ENCODE measurements at regions not wholly inside any gene's neighbourhood (a gene's known extent, or its start where the extent isn't known, plus 50 kb on each side); places are given as distances from the start of the nearest gene placed in this dataset.

DNA sequence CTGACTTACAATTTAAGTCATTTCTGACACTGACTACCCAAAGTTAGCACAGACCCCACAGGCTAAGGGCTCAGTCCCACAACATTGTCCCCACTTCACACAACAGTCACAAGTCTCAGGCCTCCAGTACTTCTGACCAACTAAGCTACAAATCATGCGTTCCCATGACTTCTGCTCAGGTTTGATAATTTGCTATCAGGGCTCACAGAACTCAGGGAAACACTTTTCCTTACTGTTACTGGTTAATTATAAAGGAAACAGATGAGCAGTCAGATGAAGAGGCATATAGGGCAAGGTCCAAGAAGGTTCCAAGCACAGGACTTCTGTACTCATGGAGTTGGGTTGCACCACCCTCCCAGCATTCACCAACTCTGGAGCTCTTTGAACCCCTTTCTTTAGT, 151.2 kb upstream of the TNR start:
- DNase-seq (ENCODE audit: low read depth in 1 of 2, low spot score in 1 of 2), result no peak

DNA sequence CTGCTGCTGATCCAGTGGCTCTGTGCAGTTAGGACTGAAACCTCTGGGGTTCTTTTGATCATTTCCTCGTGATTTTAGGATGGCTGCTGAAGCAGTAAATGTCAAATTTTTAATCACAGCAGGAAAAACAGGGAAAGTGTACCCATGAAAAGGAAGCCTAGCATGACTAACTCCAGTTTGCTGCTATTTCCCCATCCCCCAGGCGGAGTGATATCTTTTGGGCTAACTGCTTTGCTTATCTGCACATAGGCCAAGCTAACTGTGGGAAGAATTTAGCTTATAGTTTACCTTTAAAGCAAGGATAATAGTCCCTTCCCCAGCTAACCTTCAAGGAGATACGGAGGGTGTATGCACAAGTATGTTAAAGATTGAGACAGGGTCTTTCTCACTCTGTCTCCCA, 149.8 kb upstream of the TNR start:
- DNase-seq (ENCODE audit: low read depth in 1 of 2, low spot score in 1 of 2), result no peak

DNA sequence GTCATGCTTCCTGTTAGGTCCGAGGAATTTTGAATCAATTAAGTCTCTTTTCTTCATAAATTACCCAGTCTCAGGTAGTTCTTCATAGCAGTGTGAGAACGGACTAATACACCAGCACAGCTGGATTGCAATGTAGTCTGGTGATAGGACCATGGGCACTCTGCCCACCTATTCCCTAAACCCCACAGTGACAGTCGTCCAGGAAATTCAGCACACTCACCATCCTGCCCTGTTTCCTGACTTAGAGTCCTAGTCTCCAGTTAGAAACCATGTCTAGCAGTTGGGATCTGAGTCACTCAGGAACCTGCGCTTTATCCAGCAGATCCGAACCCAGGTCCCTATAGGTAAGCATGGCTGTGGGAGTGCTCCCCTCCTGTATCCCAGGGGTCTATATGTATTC, 149.3 kb upstream of the TNR start:
- DNase-seq (ENCODE audit: low read depth in 1 of 2, low spot score in 1 of 2), result no peak

DNA sequence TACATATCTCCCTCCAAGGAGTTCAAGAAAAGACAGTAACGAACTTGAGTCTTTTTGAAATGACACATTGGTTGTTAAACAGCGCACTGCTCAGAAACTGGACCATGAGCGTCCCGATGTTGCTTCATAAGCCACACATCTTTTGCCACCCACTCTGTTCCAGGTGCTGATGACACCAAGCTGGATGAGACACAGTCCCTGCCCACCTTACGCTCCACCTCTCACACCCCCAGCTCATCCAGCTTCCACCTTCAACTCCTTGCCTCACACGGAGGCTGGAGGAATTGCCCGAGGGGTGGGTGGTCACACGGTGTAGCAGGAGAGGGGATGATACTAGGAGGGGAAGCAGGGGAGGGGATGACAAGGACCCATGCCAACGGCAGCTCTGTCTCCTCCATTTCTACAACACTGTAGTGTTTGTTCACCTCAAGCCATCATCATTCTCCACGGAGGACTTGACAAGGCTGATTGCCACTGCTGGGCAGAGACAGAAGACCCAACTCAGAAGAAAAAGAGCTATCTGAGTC, 148.5 kb upstream of the TNR start:
- no peak for DNase-seq (ENCODE audit: low read depth in 1 of 2, low spot score in 1 of 2)

DNA sequence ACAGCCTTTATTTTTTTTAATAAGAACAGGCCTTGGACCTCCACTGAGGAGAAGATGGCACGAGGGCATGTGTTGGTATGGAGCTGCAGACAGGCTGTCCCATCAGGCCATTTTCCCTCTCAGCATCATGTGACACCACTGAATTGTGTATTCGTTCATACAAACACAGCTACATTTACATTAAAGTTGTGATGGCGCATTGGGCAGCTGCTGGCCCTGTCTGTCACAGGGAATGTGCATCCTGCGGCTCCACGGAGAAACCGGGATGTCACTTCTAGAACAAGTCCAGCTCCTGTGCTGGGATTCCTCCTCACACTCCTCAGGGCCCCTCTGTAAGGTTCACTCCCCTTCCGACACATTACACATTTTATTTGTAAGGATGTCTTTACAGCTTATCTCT, 147.6 kb upstream of the TNR start:
- no peak for DNase-seq (ENCODE audit: low read depth in 1 of 2, low spot score in 1 of 2)

DNA sequence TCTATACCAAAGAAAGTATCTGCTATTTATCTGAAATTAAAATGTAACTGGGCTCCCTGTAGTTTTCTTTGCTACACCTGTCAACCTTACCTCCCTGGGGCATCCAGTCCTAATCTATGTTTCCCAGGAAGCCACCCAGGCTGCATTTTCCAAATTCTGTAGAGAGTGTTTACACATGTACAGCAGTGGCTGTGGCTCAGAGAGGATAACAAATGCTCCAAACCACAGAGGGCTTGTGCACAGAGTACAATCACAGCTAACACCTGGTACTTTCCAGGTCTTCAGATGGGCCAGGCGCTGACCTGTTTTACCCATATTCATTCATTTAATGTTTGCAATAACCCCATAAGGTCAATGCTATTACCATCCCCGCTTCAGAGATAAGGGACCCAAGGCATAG, 146.5 kb upstream of the TNR start:
- no peak for DNase-seq (ENCODE audit: low read depth in 1 of 2, low spot score in 1 of 2)

DNA sequence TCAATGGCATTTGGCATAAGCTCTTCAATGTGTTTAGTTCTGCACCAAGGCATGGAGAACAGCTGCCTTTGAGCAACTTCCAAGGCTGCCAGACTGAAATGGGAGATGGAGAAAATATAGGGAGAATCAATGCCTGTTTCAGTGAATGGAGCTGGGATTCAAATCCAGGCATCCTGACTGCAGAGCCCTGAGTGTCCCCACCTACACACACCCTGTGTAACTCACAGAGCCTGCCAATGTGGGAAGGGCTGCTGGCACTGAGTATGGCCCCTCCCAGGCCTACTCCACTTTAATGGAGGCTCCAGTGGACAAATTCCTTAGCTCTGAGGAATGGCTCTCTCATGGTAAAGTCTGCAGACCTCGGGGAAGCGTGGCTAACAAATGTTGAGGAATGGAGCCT, 145.6 kb upstream of the TNR start:
- no peak for DNase-seq (ENCODE audit: low read depth in 1 of 2, low spot score in 1 of 2)

DNA sequence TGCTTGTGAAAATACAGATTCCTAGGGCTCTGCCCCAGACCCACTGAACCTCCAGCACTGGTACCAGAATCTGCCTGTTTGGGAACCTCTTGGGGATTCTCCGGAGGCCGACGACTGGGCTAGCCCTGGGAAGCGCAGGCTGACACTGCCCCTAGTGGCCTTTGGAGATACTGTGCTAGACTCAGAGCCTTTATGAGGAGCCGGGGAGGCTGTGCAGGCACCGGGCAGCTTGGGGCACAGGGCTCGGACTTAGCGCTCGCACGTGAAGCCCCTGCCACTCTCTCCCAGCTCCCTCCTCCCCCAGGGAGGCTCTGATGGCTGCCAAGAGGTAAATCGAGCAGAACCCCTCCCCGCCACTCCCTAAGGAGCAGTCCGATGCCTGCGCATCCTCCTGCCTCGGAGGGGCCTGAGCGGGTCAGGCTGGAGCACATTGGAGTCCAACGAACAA, 144.6 kb upstream of the TNR start:
- DNase-seq (ENCODE audit: low read depth in 1 of 2, low spot score in 1 of 2), result peak in 1 of 2 donors; percentile 2

DNA sequence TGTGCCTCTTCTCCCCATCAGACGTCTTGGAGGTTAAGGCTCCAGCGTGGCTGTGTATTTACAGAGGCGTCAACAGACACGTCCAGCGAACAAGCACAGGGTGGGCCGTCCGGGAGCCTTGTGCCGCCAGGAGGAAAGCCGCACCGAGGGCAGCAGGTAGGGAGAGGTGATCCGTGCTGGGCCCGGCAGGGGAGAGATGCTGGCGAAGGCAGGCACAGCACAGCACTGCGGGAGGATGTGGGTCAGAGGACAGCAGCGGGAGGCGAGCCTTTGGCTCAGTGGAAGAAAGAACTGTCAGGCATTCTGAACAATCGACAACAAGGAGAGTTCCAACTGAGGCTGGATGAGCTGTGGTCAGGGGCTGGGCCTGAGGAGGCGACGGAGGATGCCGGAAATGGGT, 144.1 kb upstream of the TNR start:
- no peak for DNase-seq (ENCODE audit: low read depth in 1 of 2, low spot score in 1 of 2)

DNA sequence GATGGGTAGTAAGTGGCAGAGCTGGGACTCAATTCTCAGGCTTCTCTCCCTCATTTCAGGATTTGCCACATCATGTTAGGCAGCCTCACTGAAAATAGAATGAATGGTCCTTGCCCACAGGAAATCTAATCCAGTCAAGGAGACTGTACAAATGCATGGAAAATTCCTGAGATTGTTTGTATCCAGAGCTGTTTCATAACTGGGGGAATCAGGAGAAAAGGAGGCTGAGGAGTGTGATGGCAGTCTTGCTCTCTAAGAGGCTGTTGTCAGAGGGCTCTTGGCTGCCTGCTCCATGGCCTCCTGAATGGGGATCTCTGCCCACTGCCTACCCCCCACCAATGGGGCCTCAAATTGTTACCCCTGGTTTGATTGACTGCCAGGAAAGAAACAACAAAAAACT, 141.9 kb upstream of the TNR start:
- DNase-seq (ENCODE audit: low read depth in 1 of 2, low spot score in 1 of 2), result no peak

DNA sequence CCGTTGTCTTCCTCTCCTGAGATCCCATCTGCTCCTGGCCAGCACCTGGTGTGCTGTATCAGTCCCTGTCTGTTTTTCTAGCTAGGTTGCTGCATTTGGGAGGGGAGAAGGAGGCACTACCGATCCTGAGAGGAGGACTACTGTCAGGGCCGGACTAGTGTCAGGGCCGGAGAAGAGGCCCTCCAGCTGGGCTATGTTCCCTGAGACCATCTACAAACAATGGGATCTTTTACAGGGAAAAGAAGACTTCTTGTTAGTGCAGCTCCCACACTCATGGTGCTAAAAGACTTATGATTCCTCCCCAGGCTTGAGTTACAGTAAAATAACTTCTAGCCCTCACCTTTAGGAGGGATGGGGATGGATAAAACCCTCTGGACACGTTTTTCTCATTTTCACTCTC, 141.0 kb upstream of the TNR start:
- DNase-seq (ENCODE audit: low read depth in 1 of 2, low spot score in 1 of 2), result no peak

DNA sequence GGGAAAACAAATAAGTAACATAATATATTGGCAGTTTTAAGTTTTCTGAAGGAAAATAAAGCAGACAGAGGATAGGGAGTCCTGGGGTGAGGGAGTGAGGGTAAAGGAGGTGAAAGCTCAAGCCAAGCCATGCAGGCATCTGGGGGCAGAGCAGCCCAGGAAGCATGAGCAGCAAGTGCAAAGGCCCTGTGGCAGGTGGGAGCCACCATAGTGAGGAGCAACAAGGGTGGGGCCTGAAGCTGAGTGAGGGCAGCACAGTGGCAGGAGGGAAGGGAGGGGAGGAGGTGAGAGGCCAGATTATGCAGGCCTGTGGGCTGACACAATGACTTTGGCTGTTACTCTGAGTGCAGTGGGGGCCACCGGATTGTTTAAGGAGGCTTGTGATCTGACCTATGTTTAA, 138.8 kb upstream of the TNR start:
- DNase-seq (ENCODE audit: low read depth in 1 of 2, low spot score in 1 of 2), result no peak

DNA sequence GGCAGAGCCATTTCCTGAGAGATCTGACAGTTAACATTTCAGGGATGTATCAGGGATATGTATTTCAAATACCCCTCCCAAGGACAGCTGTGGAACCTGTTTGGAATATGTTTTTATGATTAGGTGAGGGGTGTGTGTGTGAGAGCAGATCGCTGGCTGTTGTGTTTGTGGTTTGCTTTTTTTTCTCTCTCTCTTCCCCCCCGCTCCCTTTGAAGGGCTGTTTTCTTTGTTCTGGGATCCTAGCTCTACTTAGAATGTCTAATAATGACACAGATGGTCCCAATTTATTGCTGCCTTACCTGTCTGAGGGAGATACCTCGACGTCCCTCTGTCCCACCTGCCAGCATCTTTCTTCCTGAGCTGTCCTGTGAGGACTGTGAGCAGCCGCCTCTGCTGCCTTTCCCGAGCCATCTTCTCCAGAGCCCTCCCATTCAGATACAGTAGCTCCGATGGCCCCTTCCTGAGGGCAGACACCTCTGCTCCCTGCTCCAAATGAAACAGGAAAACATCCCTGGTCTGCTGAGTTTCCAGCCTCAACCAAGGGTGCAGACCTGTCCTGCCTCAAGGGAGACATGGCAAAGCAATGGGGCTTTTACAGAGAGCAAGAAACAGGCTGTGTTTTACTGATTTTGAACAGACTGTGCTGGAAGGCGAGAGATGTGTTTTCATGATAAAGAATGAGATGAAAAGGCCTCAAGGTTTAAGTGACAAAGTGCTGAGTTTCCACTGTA, 138.0 kb upstream of the TNR start:
- no peak for DNase-seq (ENCODE audit: low read depth in 1 of 2, low spot score in 1 of 2)

DNA sequence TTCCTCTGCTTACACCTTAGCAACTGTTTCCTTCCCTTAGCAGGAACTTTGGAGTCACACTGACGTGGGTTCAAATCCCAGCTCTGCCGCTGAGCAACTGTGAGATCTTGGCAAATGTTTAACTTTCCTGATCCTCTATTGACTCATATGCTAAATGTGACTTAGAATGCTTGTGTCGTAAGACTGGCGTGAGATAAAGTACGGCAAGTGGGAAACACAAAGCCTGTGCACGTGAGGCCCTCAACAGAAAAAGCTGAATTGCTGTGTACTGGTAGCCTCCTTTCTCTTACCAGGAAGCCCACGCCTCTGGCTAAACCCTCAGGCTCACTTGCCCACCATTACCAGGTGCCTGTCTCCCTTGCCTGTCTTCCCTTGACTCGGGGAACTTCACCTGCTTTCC, 135.4 kb upstream of the TNR start:
- DNase-seq (ENCODE audit: low read depth in 1 of 2, low spot score in 1 of 2), result no peak

DNA sequence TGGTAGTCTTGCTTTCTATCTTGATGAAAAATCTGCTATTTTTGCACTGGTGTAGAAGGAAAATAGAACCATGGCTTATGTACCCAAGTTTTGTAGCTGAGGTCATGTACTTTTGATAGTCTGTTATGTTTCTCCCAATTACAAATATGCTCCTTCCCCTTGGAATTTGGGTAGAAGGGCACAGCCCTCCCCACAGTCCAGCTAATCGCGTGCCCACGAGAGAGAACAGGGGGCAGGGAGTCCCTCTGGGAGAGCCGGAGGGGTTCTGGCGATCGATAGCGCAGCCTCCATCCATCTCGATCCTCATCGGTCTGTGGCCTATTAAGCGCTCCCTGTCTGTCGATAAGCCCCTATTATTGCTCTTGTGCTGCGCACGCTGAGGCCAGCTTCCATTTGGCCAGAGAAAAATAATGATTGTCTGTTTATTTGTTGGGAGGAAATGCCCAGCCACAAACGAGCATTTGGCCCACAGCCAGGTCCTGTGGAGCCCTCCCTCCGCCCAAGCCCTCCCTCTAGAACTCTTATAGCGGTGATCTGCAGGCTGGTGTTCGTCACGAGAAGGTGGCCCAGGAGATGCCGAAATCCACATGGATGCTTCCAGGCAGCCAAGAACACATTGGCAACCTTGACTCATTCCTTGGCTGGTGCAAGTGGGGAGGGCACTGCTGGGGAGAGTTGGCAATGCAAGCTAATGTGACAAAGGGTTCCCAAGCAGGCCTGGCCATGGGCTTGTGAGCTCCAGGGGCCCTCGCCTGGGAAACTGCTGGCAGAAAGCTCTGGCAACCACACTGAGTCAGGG, 134.7 kb upstream of the TNR start:
- DNase-seq (ENCODE audit: low read depth in 1 of 2, low spot score in 1 of 2), result no peak

DNA sequence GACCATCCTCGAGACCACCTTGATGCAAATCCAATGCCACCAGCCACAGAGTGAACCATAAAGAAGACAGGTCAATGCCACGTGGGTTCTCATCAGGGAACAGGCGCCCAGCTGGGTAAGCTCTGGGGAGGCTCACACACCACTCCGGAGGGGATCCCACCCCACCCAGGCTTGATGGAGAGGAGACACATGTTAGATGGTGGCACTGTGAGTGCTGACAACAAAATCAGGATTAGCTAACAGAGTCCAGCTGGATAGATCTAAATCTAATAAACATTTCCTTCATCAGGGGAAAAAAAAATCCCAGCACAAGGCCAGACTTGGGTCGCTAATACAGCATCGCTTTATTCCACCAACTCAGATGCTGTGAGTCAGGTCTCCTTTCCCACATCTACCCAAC, 132.2 kb upstream of the TNR start:
- DNase-seq (ENCODE audit: low read depth in 1 of 2, low spot score in 1 of 2), result no peak

DNA sequence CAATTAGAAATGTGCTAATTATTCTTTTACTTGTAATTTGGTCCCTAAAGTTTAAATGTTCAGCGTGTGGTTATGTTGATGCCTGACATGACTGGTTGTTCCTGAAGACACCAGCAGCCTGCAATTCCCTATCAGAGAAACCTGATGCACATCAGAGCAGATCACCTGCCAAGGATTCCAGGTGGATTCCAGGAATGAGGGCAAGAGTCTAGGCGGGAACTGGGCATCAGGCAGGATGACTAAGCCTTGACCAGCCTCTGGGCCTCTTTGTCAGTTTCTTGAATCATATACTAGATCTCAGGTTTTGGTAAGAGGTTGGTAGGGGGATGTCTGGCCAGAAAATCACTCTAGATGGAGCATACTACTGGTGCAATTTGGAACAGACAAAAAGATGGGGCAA, 130.7 kb upstream of the TNR start:
- no peak for DNase-seq (ENCODE audit: low read depth in 1 of 2, low spot score in 1 of 2)

DNA sequence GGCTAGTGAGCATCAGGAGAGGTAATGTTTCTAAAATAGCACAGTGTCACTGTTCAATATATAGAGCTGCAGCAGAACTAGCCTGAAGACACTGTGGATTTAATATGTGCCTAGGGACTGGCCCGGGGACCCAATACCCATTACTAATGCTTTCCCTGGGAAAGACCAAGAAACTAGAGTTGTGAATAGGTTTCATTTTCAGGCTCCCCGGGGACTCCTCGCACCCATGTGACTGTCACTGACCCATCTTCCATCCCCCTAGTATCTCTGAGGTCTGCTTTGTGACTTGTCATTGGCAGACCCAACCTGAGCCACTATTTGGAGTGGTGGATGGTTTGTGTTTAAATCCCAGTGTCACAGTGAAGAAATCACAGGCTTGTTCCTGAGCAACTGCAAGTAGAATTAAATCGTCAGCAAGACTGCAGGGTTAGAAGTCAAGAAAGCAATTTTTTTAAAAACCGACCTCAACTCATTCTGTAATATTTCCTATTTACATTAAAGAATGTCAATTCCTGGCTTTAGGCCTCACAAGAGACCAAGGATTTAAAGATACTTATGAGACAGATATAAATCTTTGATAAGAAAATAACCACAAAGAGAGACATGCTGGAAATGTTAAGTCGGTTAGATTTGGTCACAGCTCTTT, 130.0 kb upstream of the TNR start:
- no peak for DNase-seq (ENCODE audit: low read depth in 1 of 2, low spot score in 1 of 2)

DNA sequence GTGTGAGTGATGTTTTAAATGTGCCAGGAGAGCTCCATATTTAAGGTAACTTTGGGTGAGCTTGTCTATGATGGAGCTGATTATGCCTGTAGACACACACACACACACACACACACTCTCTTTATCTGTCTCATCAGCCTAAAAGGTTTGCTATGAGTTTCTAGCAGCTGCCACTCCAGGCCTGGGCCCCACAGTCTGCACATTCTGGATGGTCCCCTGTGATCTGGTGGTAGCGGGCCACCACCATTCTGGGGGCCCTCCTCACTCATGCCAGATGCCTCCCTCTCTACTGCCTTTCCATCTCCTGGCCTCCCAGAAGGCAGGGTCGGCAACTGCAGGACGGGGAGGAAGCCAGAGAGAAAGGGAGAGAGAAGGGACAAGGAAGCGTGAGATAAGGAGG, 129.2 kb upstream of the TNR start:
- no peak for DNase-seq (ENCODE audit: low read depth in 1 of 2, low spot score in 1 of 2)

DNA sequence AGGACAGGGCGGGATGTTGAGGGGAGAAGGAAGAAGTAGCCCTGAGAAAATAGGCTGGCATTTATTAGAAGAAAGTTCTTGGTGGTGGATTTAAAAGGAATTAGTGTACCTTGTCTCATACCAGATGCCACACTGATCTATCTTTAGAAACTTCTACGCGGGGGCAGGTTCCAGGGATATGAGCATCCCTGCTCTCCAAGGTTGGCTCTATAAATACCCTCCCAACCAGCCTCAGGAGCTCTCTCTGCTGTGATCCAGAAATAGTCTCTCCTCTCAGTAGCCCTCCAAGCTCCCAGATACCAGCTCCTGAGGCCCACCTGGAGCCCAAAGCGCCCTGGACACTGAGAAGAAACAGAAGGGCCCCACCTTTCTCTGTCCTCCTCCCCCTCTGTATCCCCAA, 128.3 kb upstream of the TNR start:
- no peak for DNase-seq (ENCODE audit: low read depth in 1 of 2, low spot score in 1 of 2)

DNA sequence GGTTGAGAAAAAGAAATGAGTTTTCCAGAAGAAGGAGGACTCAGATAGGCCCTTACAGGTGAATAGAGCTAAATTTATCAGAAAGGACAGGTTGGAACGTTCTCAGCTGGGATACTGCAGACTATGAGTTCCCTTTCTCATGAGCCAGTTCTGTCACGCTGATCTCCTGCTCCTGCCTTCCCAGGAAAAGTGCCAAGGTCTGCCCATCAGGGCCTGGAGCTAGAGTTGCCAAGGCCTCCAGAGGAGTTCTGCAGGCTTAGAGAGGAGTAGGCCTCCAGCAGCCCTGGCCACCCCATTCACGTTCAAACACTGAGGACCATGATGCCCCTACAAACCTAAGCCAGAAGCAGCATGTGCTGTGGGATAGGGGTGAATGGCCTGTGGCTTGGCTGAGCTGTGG, 126.8 kb upstream of the TNR start:
- no peak for DNase-seq (ENCODE audit: low read depth in 1 of 2, low spot score in 1 of 2)

DNA sequence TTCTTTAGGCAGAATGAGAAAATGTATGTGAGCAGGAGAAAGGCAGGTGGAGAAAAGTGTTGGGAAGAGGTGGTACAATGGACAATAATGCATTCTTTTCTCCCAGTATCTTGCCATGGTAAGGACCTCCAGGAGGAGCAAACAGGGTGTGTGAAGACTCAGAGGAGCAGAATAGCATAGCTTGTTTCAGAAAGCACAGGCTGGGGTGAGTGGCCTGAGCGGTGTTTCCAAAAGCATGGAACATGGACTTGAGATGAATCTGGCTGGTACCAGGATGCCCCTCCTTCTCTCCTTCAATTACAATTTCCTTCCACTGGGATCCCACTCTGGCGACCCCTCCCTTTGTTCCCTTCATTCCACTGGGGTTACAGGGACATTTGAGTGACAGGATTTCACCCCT, 123.4 kb upstream of the TNR start:
- DNase-seq (ENCODE audit: low read depth in 1 of 2, low spot score in 1 of 2), result no peak
